ENCODE measurements at regions not wholly inside any gene's neighbourhood (a gene's known extent, or its start where the extent isn't known, plus 50 kb on each side); places are given as distances from the start of the nearest gene placed in this dataset.

GRCh38 chr13:111443981-111444380 lies 123.5 kb downstream of the TEX29 start:
- no peak overlapping the region for H2BK15ac ChIP-seq (ENCODE audit: low read depth, low read length)
- no peaks in the 10 kb centered on the region for H3K79me2 ChIP-seq (ENCODE audit: insufficient read depth, low read length)
- no peak for DNase-seq
- no peak overlapping the region for H2BK20ac ChIP-seq (ENCODE audit: low read depth, low read length, poor library complexity, severe bottlenecking)
- no peak overlapping the region for H2BK5ac ChIP-seq (ENCODE audit: insufficient read length, low read length)
- H4K91ac ChIP-seq (ENCODE audit: insufficient read length, low read depth, low read length) = no peak overlapping the region
- H2AK5ac ChIP-seq (ENCODE audit: insufficient read length, low read length) = no peak overlapping the region
- H4K8ac ChIP-seq (replicated peaks; ENCODE audit: insufficient read length, low read depth, low read length) = no peak overlapping the region
- no peaks in the 10 kb centered on the region for H3K79me1 ChIP-seq (ENCODE audit: insufficient read depth, low read depth, low read length, poor library complexity, severe bottlenecking)
- no CpG with 5 or more reads among the region's 2 CpGs for WGBS (ENCODE audit: extremely low coverage, insufficient read length, low lambda C conversion rate)
- Mint-ChIP-seq H3K4me1 (peaks cover 0 to 7% of the 10 kb centered on the region in 2 experiments; a peak in 3 of 4 replicates), H3K27ac (no peak overlapping the region), H3K4me3 (no peak overlapping the region), H3K36me3 (ENCODE audit: insufficient read depth in 1 of 3, low read depth in 3 of 3) (peaks cover 0 to 3% (median 0%) of the 10 kb centered on the region in 3 experiments; a peak in 2 of 7 replicates), H3K27me3 (ENCODE audit: low read depth) (peaks cover 38% of the 10 kb centered on the region), H3K9me3 (peaks cover 7 to 10% of the 10 kb centered on the region in 2 experiments; a peak in 4 of 5 replicates)
- no peak overlapping the region for H2BK120ac ChIP-seq (ENCODE audit: low read depth, low read length, poor library complexity, severe bottlenecking)
- no peak overlapping the region for H3T11ph ChIP-seq (ENCODE audit: low read length)
- no peak overlapping the region for H3K14ac ChIP-seq (ENCODE audit: insufficient read depth, low read length)
- H3K4me2 ChIP-seq (ENCODE audit: insufficient read depth, insufficient read length, low read length) = no peak overlapping the region
- no peak overlapping the region for H2BK12ac ChIP-seq (ENCODE audit: insufficient read length, low read depth, low read length)
- H3K27me3 ChIP-seq (ENCODE audit: insufficient read depth, low read length) = no peaks in the 10 kb centered on the region
- no peak overlapping the region for H3K4ac ChIP-seq (ENCODE audit: low read depth, low read length)
- H3K18ac ChIP-seq (ENCODE audit: insufficient read length, low read depth, low read length) = no peak overlapping the region
- no peaks in the 10 kb centered on the region for H4K20me1 ChIP-seq (ENCODE audit: control insufficient read depth, insufficient read depth, insufficient read length)
- no peak overlapping the region for H3K23ac ChIP-seq (ENCODE audit: insufficient read length, low read depth, low read length)
- no peaks in the 10 kb centered on the region for H3K23me2 ChIP-seq (ENCODE audit: insufficient read length, low read depth, low read length, poor library complexity, severe bottlenecking)
- no peak overlapping the region for H3K27ac ChIP-seq (ENCODE audit: insufficient read length, low read depth, low read length)
- no peaks in the 10 kb centered on the region for H3K9me3 ChIP-seq (ENCODE audit: control insufficient read depth, low read depth, low read length)
- no peak overlapping the region for H3K9ac ChIP-seq (ENCODE audit: extremely low read depth, insufficient read length, low read length)
- no peaks in the 10 kb centered on the region for H3K4me1 ChIP-seq (ENCODE audit: insufficient read depth, low read length)
- H2AFZ ChIP-seq (ENCODE audit: low read length) = no peak overlapping the region
- H4K5ac ChIP-seq (ENCODE audit: insufficient read length, low read depth, low read length) = no peak overlapping the region
- no peak overlapping the region for H3K56ac ChIP-seq (ENCODE audit: insufficient read length, low read depth, low read length)
- TF ChIP-seq CTCF (conservative IDR thresholded peaks at IDR 0.05) = no peak; the same call in 2 of the 3 replicates
